Epithelial cell of esophagus (primary cell): ENCODE measurements at regions not wholly inside any gene's neighbourhood (a gene's known extent, or its start where the extent isn't known, plus 50 kb on each side); places are given as distances from the start of the nearest gene placed in this dataset.
A peak's percentile ranks its signal among the peaks of the same experiment; 100 is the strongest.

Source experiments
- DNase-seq: peaks from one replicate; pipeline ENCODE4 v3.0.0; 2010; ENCODE audit warnings: low read depth
- H3K4me3 ChIP-seq: 2 replicates; pipeline ENCODE4 v1.5.1; 2011; ENCODE audit warnings: mild to moderate bottlenecking, low read length, control low read depth
- CTCF ChIP-seq: IDR thresholded peaks from 2 replicates; pipeline ENCODE4 v1.5.1; 2011; ENCODE audit warnings: low read depth, mild to moderate bottlenecking, low read length, control low read depth, inconsistent platforms; ENCODE audit not compliant: insufficient read depth; ENCODE audit errors: missing control alignments

GRCh38 chr1:8171751-8172464 lies 145.8 kb upstream of the ERRFI1 start:
- DNase-seq = peak; percentile 56
- no peak for TF ChIP-seq CTCF
- H3K4me3 ChIP-seq = no peak overlapping the region

- DNase-seq = no peak
- H3K4me3 ChIP-seq = no peak overlapping the region
- TF ChIP-seq CTCF = no peak
Observed at GRCh38 chr1:8170059-8170835, 144.1 kb upstream of the ERRFI1 start.

GRCh38 chr1:8169364-8170058 lies 143.4 kb upstream of the ERRFI1 start:
- peak; percentile 88 for DNase-seq
- no peak for TF ChIP-seq CTCF
- H3K4me3 ChIP-seq = no peak overlapping the region

- DNase-seq = no peak
- H3K4me3 ChIP-seq = no peak overlapping the region
- TF ChIP-seq CTCF = no peak
Observed at GRCh38 chr1:8167936-8168335, 141.8 kb upstream of the ERRFI1 start.

GRCh38 chr1:8166406-8166805 lies 140.3 kb upstream of the ERRFI1 start:
- no peak for TF ChIP-seq CTCF
- H3K4me3 ChIP-seq = no peak overlapping the region
- no peak for DNase-seq

- H3K4me3 ChIP-seq = no peak overlapping the region
- TF ChIP-seq CTCF = no peak
- no peak for DNase-seq
Observed at GRCh38 chr1:8165595-8166360, 139.7 kb upstream of the ERRFI1 start.
